GM12878 (cell line): ENCODE measurements at regions not wholly inside any gene's neighbourhood (a gene's known extent, or its start where the extent isn't known, plus 50 kb on each side); places are given as distances from the start of the nearest gene placed in this dataset.

Experiments used
- ATAC-seq: fragments of 200-7000 bp; cut with Tn5 transposase; 3 replicates; pipeline ENCODE4 v1.9.1; 2020; ENCODE audit warnings: mild to moderate bottlenecking, moderate library complexity
- BruUV-seq: library from RNA; stranded (reverse); fragments of 400-500 nt; replicated peaks from 2 replicates; lab custom pipeline; 2021; lab: Mats Ljungman, UMichigan
- CTCF ChIA-PET: fragments of 300-600 bp; sonication (Branson Sonifier 250); formaldehyde crosslinking; extraction: SDS; loops from one replicate; lab custom pipeline; 2021; ENCODE audit warnings: inconsistent platforms; lab: Yijun Ruan, JAX
- POLR2A ChIA-PET: fragments of 350-600 bp; formaldehyde crosslinking; extraction: SDS; loops from one replicate; lab custom pipeline; 2021; ENCODE audit warnings: inconsistent platforms; lab: Charles Lee
- RAD21 ChIA-PET: fragments of 300-600 bp; sonication (Branson Sonifier 250); formaldehyde crosslinking; loops from one replicate; lab custom pipeline; 2023; ENCODE audit warnings: antibody characterized with exemption; ENCODE audit not compliant: unreplicated experiment; lab: Charles Lee
- SMC1A ChIA-PET: fragments of 300-600 bp; sonication (Branson Sonifier 250); formaldehyde crosslinking; loops from one replicate; lab custom pipeline; 2023; ENCODE audit not compliant: unreplicated experiment, uncharacterized antibody; lab: Charles Lee
- DNase-seq: peaks from one replicate; pipeline ENCODE4 v3.0.0-alpha.2; 2011; ENCODE audit warnings: low read depth, low spot score
- FAIRE-seq: peaks from 3 replicates; lab custom pipeline; 2011; peaks lifted over from hg19 to GRCh38; lab: Jason Lieb, UNC
- H2AFZ ChIP-seq: 2 replicates; pipeline ENCODE4 v1.6.0; 2011; ENCODE audit warnings: low read depth, low read length, control low read depth; ENCODE audit not compliant: control insufficient read depth
- H3K27ac ChIP-seq: 2 replicates; pipeline ENCODE4 v1.5.1; 2011; ENCODE audit warnings: control low read depth; ENCODE audit not compliant: control insufficient read depth, insufficient read depth
- H3K27me3 ChIP-seq, 2 experiments: replicated peaks in 1 of 2; 2 replicates each; pipeline versions ENCODE4 v1.6.0 to v1.6.1; 2011; ENCODE audit warnings: low read length in 1 of 2; ENCODE audit not compliant: control insufficient read depth in 2 of 2, insufficient read depth in 2 of 2
- H3K36me3 ChIP-seq, 2 experiments: 2 replicates each; pipeline ENCODE4 v1.5.1; 2011; ENCODE audit warnings: low read length in 1 of 2; ENCODE audit not compliant: control insufficient read depth in 2 of 2, insufficient read depth in 2 of 2
- H3K4me1 ChIP-seq: 2 replicates; pipeline ENCODE4 v1.6.1; 2011; ENCODE audit warnings: mild to moderate bottlenecking, low read length, moderate library complexity, mixed read lengths; ENCODE audit not compliant: control insufficient read depth, insufficient read depth
- H3K4me2 ChIP-seq: 2 replicates; pipeline ENCODE4 v1.6.0; 2011; ENCODE audit warnings: control low read depth; ENCODE audit not compliant: control insufficient read depth, insufficient read depth
- H3K4me3 ChIP-seq: fragments of 200-600 bp; sonication (generic); 2 replicates; pipeline ENCODE4 v1.5.1; 2016
- H3K79me2 ChIP-seq: 2 replicates; pipeline ENCODE4 v1.6.0; 2011; ENCODE audit warnings: low read length; ENCODE audit not compliant: control insufficient read depth, insufficient read depth
- H3K9ac ChIP-seq: 2 replicates; pipeline ENCODE4 v1.8.0; 2011; ENCODE audit warnings: low read length, control low read depth, mixed read lengths; ENCODE audit not compliant: control insufficient read depth, insufficient read depth
- H3K9me3 ChIP-seq: replicated peaks from 3 replicates; pipeline ENCODE4 v1.5.1; 2011; ENCODE audit warnings: mild to moderate bottlenecking, low read length; ENCODE audit not compliant: control insufficient read depth, insufficient read depth
- H4K20me1 ChIP-seq: 2 replicates; pipeline ENCODE4 v1.6.0; 2011; ENCODE audit not compliant: control insufficient read depth, insufficient read depth
- ATF7 ChIP-seq: fragments of 450-650 bp; IDR thresholded peaks from 2 replicates; pipeline ENCODE4 v1.6.1; 2016; ENCODE audit warnings: low read depth, mild to moderate bottlenecking
- E2F8 ChIP-seq: fragments of 450-650 bp; IDR thresholded peaks from 2 replicates; pipeline ENCODE4 v1.6.1; 2018; ENCODE audit warnings: mild to moderate bottlenecking, low read depth, moderate library complexity; ENCODE audit not compliant: partially characterized antibody
- EED ChIP-seq: sonication (generic); IDR thresholded peaks from 2 replicates; pipeline ENCODE4 v1.6.1; 2016; ENCODE audit warnings: antibody characterized with exemption, low read depth
- EP300 ChIP-seq, 2 experiments: fragments of 150-350 bp in 1 of 2; IDR thresholded peaks; 2 replicates each; pipeline ENCODE4 v1.6.1; 2011 to 2012; ENCODE audit warnings: low read depth in 2 of 2, low read length in 2 of 2, borderline replicate concordance in 1 of 2, improper control_type of control experiment in 1 of 2, inconsistent platforms in 1 of 2; ENCODE audit not compliant: control insufficient read depth in 1 of 2
- ETV6 ChIP-seq, 2 experiments: fragments of 450-650 bp in 1 of 2; IDR thresholded peaks in 1 of 2; conservative IDR thresholded peaks in 1 of 2; 2 replicates each; pipeline ENCODE4 v1.6.1; 2014; ENCODE audit warnings: antibody characterized with exemption in 1 of 2, borderline replicate concordance in 1 of 2, low read depth in 1 of 2, mild to moderate bottlenecking in 1 of 2, moderate library complexity in 1 of 2
- GABPA ChIP-seq: IDR thresholded peaks from 2 replicates; pipeline ENCODE4 v1.6.1; 2014; ENCODE audit warnings: antibody characterized with exemption, low read depth, mild to moderate bottlenecking, inconsistent platforms
- IRF4 ChIP-seq: IDR thresholded peaks from 2 replicates; pipeline ENCODE4 v1.6.1; 2011; ENCODE audit warnings: low read depth, low read length
- KAT2A ChIP-seq: conservative IDR thresholded peaks from 2 replicates; pipeline ENCODE4 v1.6.1; 2011; ENCODE audit warnings: low read depth, low read length; ENCODE audit not compliant: control insufficient read depth
- MAX ChIP-seq: IDR thresholded peaks from 2 replicates; pipeline ENCODE4 v1.6.1; 2012; ENCODE audit warnings: low read depth, low read length, improper control_type of control experiment
- MEF2A ChIP-seq: IDR thresholded peaks from 2 replicates; pipeline ENCODE4 v1.6.1; 2011; ENCODE audit warnings: low read depth, mild to moderate bottlenecking, low read length, moderate library complexity; ENCODE audit not compliant: insufficient read depth
- MTA2 ChIP-seq: fragments of 450-650 bp; IDR thresholded peaks from 2 replicates; pipeline ENCODE4 v1.6.1; 2016; ENCODE audit warnings: low read depth, mild to moderate bottlenecking, moderate library complexity
- NBN ChIP-seq: fragments of 450-650 bp; IDR thresholded peaks from 2 replicates; pipeline ENCODE4 v1.6.1; 2016
- NR2C2 ChIP-seq: IDR thresholded peaks from 2 replicates; pipeline ENCODE4 v1.6.1; 2011; ENCODE audit warnings: borderline replicate concordance, low read depth; ENCODE audit not compliant: control insufficient read depth, insufficient read length
- PAX8 ChIP-seq: fragments of 450-650 bp; IDR thresholded peaks from 2 replicates; pipeline ENCODE4 v1.6.1; 2017; ENCODE audit warnings: mild to moderate bottlenecking, moderate library complexity
- RB1 ChIP-seq: fragments of 450-650 bp; formaldehyde crosslinking; IDR thresholded peaks from 2 replicates; pipeline ENCODE4 v1.6.1; 2017; ENCODE audit warnings: mild to moderate bottlenecking, borderline replicate concordance
- SIX5 ChIP-seq: IDR thresholded peaks from 2 replicates; pipeline ENCODE4 v1.6.1; 2011; ENCODE audit warnings: mild to moderate bottlenecking, low read depth, low read length, moderate library complexity; ENCODE audit not compliant: severe bottlenecking
- SP1 ChIP-seq: IDR thresholded peaks from one replicate; pipeline ENCODE4 v1.6.1; 2011; ENCODE audit warnings: low read depth, low read length
- STAT3 ChIP-seq: IDR thresholded peaks from 2 replicates; pipeline ENCODE4 v1.6.1; 2011; ENCODE audit warnings: low read depth, low read length, improper control_type of control experiment
- YY1 ChIP-seq: IDR thresholded peaks from 2 replicates; pipeline ENCODE4 v1.6.1; 2011; ENCODE audit warnings: low read depth, mild to moderate bottlenecking, low read length
- ZBED1 ChIP-seq: IDR thresholded peaks from 2 replicates; pipeline ENCODE4 v1.6.1; 2016; ENCODE audit warnings: borderline replicate concordance
- ZSCAN29 ChIP-seq: fragments of 450-650 bp; IDR thresholded peaks from 2 replicates; pipeline ENCODE4 v1.6.1; 2017; ENCODE audit warnings: mild to moderate bottlenecking, moderate library complexity
- WGBS: methylation state at CpG from one replicate; pipeline ENCODE4 v1.1.6; 2016; ENCODE audit warnings: low lambda C conversion rate; ENCODE audit not compliant: insufficient replicate concordance, insufficient coverage; ENCODE audit errors: missing lambda C conversion rate; 5-methylcytosine and 5-hydroxymethylcytosine counted together
- in situ Hi-C: fragments of 300-500 bp; cut with MboI; formaldehyde crosslinking; loops from 9 replicates; pipeline ENCODE4 v1.14.3; 2018; ENCODE audit warnings: mixed read lengths
- intact Hi-C: fragments of 100-400 bp; cut with micrococcal nuclease; formaldehyde crosslinking; loops from one replicate; pipeline ENCODE4 v1.14.2; 2022; ENCODE audit not compliant: unreplicated experiment

- TF ChIP-seq NR2C2 (no peak), E2F8 (no peak), EED (no peak)
- TF ChIP-seq, all 136 proteins: peak for 0
These were observed 510.9 kb downstream of the RPS24 start (continued) for GRCh38 chr10:78544423-78545090.

GRCh38 chr10:78545756-78546155 is 512.1 kb downstream of the RPS24 start:
- H3K4me2 ChIP-seq = no peak overlapping the region
- no peak for ATAC-seq
- DNase-seq = no peak
- 0% methylated on average over 3 of the region's 3 CpGs for WGBS
- no peaks in the 10 kb centered on the region for H3K9me3 ChIP-seq
- ChIA-PET CTCF (no interaction called here), POLR2A (no interaction called here), SMC1A (no interaction called here), RAD21 (no interaction called here)
- in situ Hi-C loops = no loop called here
- H3K27ac ChIP-seq = no peak overlapping the region
- H3K4me1 ChIP-seq = no peaks in the 10 kb centered on the region
- H4K20me1 ChIP-seq = no peaks in the 10 kb centered on the region
- intact Hi-C loops = no loop called here
- no peak overlapping the region for H3K4me3 ChIP-seq
- FAIRE-seq = no peak
- no peaks in the 10 kb centered on the region for H3K36me3 ChIP-seq
- no peak overlapping the region for H3K9ac ChIP-seq
- H3K27me3 ChIP-seq = no peaks in the 10 kb centered on the region; a peak in 2 of 4 replicates
- H3K79me2 ChIP-seq = no peaks in the 10 kb centered on the region
- no TSS peak for BruUV-seq
- no peak overlapping the region for H2AFZ ChIP-seq
- TF ChIP-seq MTA2 = no peak
- TF ChIP-seq STAT3 = no peak
- no peak for TF ChIP-seq PAX8
- no peak for TF ChIP-seq EP300 (IDR thresholded peaks at IDR 0.05; ENCODE audit: borderline replicate concordance in 1 of 2, control insufficient read depth in 1 of 2, low read depth in 2 of 2, low read length in 2 of 2)
- TF ChIP-seq GABPA = peak; percentile 55; the same call in 1 of the 2 replicates
- TF ChIP-seq RB1 = no peak
- TF ChIP-seq ETV6 (conservative IDR thresholded peaks at IDR 0.05 in 1 of 2, IDR thresholded peaks at IDR 0.05 in 1 of 2; ENCODE audit: borderline replicate concordance in 1 of 2, low read depth in 1 of 2) = no peak
- no peak for TF ChIP-seq ZSCAN29
- no peak for TF ChIP-seq NBN
- TF ChIP-seq ATF7 = no peak
- no peak for TF ChIP-seq IRF4
- no peak for TF ChIP-seq ZBED1
- no peak for TF ChIP-seq MAX
- TF ChIP-seq SIX5 = peak; percentile 20
- TF ChIP-seq MEF2A = no peak
- TF ChIP-seq KAT2A = no peak
- TF ChIP-seq SP1 = no peak
- TF ChIP-seq YY1 = peak; percentile 60; the same call in 1 of the 2 replicates
